CD4-positive, alpha-beta T cell treated with Interleukin-1 beta for 1 hour (primary cell): ENCODE measurements at regions not wholly inside any gene's neighbourhood (a gene's known extent, or its start where the extent isn't known, plus 50 kb on each side); places are given as distances from the start of the nearest gene placed in this dataset.
"Not testable (repeated sequence)": the region's sequence is repeated elsewhere in the genome, so short reads cannot be mapped to it uniquely, and the experiment has no call there.

Experiments
- DNase-seq, 2 donors: peaks; one replicate each; pipeline ENCODE4 v3.0.0-alpha.2; 2020 to 2022

DNA sequence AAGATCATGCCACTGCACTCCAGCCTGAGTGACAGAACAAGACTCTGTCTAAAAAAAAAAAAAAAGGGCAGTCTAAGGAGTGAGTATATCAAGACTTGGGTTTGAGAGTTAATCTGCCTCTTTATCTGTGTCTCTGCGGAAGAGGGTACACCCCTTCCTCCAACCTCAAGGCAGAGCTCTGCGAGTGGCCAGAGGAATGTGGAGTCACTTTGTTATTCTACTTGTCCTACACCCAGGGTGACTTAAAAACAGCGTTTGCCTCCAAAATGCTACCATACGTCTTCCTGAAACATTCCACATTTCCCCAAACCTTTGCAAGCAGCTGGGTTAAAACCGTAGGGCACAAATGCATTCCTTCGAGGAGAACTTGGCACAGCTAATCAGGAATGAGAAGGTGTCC is 199.9 kb downstream of the SHOX start:
- DNase-seq: no peak

DNA sequence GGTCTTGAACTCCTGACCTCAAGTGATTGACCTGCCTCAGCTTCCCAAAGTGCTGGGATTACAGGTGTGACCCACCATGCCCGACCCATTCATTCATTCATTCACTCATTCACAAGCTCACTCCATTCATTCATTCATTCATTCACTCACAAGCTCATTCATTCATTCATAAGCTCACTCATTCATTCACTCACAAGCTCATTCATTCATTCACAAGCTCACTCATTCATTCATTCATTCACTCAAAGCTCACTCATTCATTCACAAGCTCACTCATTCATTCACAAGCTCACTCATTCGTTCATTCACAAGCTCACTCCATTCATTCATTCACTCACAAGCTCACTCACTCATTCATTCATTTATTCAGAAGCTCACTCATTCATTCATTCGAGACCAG is 198.6 kb downstream of the SHOX start:
- no peak for DNase-seq

DNA sequence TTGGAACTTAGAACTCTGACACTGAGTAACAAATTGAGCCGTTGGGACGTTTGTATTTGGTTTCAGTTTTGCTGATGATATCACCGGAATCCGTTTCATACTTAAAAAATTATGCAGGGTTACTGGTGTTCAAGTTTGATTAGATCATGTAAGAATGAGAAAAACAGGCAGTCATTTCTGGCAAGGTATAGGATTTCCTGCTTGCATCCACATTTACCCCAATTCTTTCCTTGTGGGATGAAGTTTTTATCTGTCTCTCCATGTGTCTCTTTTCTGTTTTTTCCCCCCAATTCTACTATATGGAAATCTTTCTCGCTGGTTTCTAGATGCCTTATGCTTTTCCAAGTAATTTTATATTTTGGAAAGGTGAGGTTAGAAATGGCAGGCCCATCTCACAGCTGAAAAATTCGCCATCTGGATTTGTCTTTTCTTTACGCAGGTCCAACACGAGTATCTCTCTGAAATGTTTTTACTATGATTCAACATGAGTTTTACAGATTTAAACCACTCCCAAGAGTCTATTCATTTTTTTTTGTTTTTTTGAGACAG is 197.9 kb downstream of the SHOX start:
- no peak for DNase-seq

DNA sequence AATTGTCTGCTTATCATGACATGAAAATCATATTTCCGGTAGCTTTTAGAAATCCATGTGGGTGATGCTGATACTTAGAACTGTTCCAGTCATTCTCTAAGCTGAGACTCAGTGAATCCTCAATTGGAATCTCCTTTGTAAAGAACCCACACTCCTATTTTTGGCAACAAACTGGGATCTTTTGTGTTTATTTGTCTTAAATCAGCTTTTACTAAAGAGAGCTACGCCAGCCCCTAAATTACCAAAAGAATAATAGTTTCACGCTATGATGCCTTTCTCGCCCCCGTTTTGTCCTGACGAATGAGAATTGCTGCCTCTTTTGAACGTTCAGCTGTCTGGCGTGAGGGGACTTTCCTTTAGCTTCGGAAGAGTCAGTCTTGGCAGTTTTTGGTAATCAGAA is 195.9 kb downstream of the SHOX start:
- DNase-seq: no peak

DNA sequence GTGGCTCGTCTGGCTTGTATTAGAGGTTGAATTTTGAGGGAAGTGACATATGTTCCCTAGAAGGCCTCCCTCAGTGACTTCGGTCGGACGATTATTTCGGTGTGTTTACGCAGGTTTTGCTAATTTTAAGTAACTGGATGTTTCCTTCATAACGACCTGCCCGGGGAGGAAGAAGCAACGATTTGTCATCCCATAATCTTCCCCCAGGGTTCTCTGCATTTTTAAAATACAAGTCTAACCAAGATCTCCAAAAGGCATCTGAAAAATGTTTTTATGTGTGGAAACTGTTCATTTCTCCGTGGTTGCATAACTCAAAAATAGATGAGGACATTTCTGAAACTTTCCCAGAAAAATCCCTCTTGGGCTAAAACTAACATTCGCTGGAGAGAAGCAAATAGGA is 195.4 kb downstream of the SHOX start:
- DNase-seq: no peak

DNA sequence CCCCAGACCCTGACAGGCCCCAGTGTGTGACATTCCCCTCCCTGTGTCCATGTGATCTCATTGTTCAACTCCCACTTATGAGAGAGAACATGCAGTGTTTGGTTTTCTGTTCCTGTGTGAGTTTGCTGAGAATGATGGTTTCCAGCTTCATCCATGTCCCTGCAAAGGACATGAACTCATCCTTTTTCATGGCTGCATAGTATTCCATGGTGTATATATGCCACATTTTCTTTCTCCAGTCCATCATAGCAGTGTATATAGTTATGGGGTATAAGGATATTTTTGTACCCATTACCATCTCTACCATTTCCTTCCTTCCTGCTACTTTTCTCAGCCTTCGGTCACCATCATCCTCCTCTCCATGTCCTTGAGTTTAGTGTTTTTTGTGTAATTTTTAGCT is 192.5 kb downstream of the SHOX start:
- DNase-seq: not testable (repeated sequence)

DNA sequence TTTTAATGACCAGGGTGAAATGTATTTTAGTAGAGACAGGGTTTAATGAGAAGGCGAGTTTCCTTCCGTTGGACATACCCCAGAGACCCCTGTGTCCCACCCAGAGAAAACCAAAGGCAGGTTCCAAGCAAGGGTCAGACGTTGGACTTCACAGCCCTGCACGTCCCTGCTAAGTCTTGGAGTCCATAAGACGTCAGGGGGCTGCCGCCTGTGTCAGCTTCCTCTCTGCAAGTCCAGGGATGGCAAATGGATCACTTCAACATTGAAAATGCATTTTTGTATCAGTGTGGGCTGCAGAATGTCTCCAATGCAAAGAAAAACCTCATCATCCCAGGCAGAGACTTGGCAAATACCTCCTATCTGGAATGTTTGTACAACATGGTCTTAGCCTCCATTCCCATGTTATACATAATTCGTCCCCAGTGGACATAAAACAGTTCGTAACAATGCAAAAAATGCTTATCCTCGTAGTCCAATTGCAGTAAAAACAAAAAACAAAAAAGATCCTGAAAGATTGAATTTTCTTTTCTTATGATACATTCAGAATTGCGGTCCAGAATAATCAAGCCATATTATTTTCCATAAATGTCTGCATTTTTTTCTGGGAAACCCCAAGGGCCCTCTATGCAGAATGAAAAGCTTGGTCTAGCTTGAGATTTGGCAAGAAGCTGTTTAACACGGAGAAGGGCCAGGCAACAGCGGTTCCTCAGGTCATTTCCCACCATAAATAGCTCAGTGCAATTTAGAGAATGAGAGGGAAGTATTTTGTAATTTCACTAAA is 190.9 kb downstream of the SHOX start:
- DNase-seq: no peak

DNA sequence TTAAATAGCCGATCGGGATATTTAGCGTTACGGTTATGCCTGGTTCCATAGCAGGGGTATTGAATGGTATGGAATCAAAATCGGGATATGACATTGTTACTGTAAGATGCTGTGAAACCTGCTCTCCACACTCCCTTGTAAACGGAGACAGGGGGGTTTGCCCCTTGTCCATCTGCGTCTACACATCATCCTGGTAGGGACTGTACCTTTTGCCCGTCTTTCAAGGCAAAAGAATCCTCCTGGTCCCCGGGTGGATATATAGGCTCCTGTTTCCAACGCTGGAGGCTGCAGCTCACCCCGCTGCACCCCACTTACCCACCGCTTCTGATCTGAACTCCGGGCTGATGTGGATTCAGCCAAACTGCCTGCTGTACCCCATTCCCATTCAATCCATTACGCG is 189.1 kb downstream of the SHOX start:
- no peak for DNase-seq

DNA sequence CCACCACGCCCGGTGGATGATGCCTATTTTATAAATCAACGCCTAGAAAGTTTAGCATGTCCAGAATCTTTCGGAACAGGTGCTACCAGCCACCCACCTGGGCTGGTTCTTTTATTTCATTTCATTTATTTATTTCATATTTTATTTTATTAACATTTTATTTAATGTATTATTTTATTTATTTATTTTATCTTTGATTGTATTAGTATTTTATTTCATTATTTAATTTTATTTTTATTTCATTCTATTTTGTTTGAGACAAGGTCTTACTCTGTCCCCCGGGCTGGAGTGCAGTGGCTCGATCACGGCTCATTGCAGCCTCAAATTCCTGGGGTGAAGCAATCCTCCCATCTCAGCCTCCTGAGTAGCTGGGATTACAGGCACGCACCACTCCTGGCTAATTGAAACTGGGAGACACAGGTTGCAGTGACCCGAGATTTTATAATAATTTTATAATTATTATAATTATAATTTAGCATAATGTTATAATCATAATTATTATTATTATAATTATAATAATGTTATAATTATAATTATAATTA is 187.2 kb downstream of the SHOX start:
- no peak for DNase-seq

DNA sequence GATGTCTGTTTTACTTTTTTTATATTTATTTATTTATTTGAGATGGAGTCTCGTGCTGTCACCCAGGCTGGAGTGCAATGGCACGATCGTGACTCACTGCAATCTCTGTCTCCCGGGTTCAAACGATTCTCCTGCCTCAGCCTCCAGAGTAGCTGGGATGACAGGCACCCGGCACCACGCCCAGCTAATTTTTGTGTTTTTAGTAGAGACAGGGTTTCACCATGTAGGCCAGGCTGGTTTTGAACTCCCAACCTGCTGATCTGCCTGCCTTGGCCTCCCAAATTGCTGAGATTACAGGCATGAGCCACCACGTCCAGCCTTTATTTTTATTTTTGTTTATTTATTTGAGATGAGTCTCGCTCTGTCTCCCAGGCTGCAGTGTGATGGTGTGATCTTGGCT is 186.6 kb downstream of the SHOX start:
- DNase-seq: not testable (repeated sequence)

DNA sequence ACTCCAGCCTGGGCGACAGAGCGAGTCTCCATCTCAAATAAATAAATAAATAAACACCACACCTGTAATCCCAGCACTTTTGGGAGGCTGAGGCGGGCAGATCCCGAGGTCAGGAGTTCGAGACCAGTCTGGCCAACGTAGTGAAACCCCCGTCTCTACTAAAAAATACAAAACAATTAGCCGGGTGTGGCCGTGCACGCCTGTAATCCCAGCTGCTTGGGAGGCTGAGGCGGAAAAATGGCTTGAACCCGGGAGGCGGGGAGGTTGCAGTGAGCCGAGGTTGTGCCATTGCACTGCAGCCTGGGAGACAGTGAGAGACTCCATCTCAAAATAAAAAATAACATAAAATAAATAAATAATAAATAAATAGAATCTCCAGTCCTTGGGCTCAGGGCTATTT is 185.8 kb downstream of the SHOX start:
- DNase-seq: no peak

DNA sequence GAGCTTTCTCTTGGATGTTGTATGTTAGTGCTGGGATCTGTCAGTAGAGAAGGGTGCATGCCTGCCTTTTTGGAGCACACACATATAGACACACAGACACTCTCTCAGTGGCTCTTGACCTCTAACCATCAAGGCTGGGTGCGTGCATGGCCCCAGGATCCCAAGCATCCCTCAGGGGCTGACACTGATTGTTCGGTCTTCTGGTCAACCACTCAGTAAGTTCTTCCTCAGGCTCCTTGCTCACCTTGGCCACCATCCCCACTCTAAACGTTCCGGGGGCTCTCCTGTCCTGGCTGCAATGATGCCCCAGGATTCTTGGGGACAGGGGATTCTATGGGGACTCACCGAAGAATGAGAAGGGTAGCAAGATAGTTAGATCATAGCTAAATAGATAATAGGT is 179.6 kb downstream of the SHOX start:
- DNase-seq: no peak

DNA sequence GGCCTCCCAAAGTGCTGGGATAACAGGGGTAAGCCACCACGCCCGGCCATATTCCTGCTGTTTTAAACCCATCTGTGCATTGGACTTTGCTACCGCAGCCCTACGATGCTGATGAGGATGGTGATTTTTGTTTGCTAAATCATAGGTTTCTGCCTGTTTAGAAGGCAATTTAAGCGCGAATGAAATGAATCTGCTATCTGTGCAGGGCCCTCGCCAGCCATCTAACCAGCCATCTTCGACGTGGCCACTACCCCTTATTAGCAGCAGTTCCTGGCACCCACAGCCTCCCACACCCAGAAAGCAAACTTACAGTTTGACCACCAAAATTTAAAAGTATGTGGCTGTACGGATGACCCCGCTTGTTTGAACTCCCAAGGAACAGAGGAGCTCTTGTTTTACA is 178.5 kb downstream of the SHOX start:
- DNase-seq: no peak

DNA sequence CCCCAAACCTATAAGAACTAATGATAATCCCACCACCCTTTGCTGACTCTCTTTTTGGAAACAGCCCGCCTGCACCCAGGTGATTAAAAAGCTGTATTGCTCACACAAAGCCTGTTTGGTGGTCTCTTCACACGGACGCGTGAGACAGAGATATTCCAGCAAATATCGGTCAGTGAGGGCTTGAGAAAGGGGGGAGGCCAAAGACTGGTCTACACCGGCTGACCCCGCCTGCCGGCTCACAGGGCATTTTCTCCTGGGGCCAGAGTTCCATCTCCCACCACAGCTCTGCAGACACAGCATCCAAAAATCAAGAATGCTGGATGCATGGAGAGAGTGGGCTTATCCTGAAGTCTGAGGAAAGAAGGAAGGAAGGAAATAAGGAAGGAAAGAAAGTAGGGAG is 176.0 kb downstream of the SHOX start:
- DNase-seq: no peak

DNA sequence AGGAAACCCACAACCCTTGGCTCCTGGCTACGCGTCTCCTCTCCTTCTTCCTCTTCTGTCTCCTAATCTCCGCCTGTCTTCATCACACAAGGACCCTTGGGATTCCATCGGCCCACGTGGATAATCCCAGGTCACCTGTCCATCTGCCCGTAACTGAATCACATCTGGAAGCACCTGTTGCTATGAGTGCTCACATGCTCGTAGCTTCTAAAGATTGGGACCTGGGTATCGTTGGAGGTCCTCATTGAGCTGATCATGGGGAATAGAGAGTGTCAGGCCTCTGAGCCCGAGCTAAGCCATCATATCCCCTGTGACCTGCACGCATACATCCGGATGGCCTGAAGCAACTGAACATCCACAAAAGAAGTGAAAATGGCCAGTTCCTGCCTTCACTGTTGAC is 175.4 kb downstream of the SHOX start:
- DNase-seq: no peak

DNA sequence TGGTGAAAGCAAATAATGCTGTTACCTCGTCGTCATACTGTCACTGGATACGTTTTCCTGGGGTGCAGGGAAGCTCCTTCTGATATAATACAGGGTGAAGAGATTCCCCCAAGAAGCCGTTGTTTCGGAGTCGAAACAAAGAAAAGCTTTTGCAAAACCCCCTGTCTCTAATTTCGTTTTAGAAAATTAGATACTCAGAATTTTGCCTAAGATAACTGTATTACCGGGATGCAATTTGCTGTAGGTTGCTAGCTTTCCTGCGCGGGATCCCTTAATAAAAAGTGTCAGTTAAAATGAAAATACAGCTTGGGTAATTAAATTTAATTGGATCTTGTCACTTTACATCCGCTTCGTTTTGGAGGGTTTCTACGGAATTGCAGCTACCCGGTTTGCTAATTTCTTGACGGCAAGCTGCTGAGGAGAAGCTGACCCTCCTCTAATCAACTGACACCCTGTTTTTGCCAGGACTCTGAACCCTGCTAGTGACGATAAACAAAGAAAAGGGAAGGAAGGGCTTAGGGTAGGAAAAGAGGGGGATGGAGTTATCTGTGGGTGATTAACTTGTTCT is 174.6 kb downstream of the SHOX start:
- no peak for DNase-seq

DNA sequence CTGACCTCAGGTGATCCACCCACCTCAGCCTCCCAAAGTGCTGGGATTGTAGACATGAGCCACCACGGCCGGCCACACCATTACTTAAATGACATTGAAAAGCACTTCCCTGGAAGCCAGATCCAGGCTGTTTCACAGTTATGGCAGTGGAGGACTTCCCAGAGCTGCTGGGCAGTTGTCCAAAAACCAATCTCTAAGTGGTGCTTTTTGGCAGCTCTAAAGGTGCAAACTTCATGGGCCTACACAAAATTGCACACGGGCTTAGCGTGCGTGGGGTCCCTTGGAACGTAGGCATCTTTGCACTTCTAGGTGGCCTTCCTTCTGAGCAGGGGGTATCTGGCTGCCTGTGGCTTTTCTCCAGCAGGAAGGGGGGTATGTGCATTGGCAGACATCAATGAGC is 172.3 kb downstream of the SHOX start:
- no peak for DNase-seq

DNA sequence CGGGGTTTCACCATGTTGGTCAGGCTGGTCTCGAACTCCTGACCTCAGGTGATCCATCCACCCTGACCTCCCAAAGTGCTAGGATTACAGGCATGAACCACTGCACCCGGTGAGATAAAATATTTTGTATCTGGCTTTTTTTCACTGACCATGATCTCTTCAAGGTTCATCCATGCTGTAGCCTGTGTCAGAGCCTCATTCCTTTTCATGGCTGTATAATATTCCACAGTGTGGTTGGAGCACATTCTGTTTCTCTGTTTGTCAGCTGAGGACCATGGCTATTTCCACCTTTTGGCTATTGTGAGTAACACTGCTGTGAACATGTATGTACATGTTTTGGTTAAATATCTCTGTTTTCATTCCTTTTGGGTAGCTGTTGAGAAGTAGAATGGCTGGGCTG is 169.2 kb downstream of the SHOX start:
- DNase-seq: no peak

DNA sequence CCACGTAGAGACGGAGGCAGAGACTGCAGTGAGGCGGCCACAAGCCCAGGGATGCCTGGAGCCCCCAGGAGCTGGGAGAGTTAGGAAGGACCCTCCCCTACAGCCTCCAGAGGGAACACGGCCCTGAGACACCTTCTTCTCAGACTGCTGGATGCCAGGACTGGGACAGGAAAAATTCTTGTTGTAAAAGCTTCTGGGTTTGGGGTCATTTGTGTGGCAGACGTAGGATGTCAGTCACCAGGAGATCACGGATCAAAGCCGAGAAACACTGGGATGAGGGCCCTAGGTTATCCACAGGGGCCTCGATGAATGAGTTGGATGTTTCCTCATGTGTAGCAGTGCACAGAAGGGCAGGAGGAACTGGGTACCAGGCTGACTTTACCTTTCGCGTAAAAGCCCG is 163.7 kb downstream of the SHOX start:
- DNase-seq: no peak

DNA sequence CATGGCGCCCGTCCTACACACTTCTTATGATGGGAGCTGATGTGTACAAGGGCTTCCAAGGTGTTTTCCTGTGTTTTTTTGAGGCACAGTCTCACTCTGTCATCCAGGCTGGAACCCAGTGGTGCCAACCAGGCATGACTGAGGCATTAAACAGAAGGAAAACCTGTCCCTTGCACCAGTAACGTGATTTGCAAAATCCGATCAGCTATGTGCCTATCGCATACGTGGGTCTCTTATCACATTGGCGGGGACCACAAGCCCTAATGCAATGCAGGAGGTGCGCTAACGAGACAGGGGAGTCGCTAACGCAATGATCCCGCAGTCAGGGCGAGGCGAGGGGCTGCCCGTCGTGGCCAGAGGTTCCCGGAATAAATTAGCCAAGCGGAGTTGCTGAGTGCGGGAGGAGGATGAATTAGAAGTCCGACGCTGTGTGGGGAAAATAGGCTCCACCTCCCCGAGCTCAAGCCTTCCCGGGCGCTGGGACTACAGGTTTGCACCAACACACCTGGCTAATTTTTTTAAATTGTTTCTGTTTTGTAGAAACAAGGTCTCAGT is 162.7 kb downstream of the SHOX start:
- DNase-seq: no peak

DNA sequence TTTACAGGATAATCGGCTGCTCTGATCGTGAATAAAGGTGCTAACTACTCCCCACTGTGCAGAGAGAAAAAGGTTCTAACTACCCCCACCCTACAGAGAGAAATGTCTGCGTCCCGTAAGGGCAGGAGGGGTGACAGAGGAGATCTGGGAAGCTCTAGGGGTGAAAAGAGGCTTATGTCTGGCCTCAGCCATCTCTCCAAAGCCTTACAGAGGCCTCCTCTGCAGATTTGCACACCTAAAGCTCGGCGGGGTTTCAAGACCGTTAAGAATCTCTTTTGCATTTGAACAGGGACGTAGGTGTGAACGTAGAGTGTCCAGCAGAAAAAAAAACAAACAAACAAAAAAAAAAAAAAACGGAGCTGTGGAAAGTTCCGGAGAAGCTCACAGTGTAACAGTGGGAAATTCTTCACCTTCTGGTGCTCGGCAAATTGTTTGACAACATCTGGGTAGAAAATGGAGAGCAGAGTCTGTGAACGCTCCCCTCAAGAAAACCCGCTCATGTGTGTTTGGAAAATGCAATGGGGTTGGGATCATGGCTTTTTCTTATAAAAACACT is 161.0 kb downstream of the SHOX start:
- DNase-seq: no peak

DNA sequence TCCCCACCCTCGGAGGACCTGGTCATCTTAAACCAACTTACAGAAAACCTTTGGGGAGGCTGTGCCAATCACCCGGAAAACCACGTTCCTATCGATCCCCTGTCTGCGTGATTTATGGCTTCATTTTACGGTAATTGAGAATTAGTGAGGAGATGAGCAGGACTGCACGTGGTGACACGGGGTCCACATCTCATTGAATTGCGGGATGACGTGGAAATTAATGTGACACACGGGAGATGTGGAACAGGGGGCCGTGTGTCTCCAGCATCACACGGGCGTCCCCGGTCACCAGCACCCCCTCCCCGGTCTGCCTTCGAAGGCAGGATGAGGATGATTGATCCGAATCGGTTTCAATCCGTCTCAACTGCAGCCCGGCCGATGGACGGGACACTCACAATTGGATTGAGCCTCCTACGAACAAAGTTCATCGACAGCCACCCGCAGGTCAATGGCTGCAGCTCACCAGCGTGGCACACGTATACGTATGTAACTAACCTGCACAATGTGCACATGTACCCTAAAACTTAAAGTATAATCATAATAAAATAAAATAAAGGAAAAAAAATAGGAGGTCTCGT is 160.3 kb downstream of the SHOX start:
- DNase-seq: no peak

DNA sequence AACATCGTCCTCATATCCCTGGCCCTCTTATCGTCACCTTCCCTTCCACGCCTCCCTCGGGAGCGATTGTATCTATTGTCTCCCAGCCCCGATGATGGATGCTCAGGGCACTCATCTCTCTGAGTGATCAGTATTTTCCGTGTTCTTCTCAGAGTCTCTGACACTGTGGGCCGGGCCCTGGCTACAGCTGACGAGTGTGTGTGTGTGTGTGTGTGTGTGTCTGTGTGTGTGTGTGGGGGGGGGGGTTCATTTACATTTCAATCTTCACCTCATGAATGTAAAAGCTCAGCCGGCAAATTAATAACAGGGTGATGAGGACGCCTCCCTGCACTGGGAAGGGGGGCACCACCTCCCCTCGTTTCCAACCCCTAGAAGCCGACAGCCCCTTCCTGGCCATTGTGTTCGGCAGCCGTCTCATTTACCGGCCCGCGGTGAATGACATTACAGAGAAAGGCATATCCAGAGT is 159.5 kb downstream of the SHOX start:
- no peak for DNase-seq
